Suprapubic skin (tissue), 4 donors: ENCODE measurements at regions not wholly inside any gene's neighbourhood (a gene's known extent, or its start where the extent isn't known, plus 50 kb on each side); places are given as distances from the start of the nearest gene placed in this dataset.

Source experiments
- EP300 ChIP-seq: sonication (generic); formaldehyde crosslinking; IDR thresholded peaks from one replicate; pipeline ENCODE4 v1.6.1; 2017; ENCODE audit warnings: antibody characterized with exemption
- POLR2A ChIP-seq, 2 donors: fragments of 450-650 bp; IDR thresholded peaks; one replicate each; pipeline ENCODE4 v1.6.1; 2017; ENCODE audit warnings: antibody characterized with exemption in 2 of 2, mild to moderate bottlenecking in 2 of 2, moderate library complexity in 2 of 2
- POLR2AphosphoS5 ChIP-seq, 3 donors: sonication (generic); formaldehyde crosslinking; IDR thresholded peaks; one replicate each; pipeline ENCODE4 v1.6.1; 2017; ENCODE audit warnings: antibody characterized with exemption in 3 of 3
- TF ChIP-seq, protein P1 (sequence below), 2 donors: fragments of 200-600 bp in 1 of 2; fragments of 450-650 bp in 1 of 2; sonication (generic) in 1 of 2; IDR thresholded peaks; one replicate each; pipeline ENCODE4 v1.5.1; 2016 to 2019; ENCODE audit warnings: antibody characterized with exemption in 2 of 2, mild to moderate bottlenecking in 1 of 2, moderate library complexity in 1 of 2

- TF ChIP-seq EP300 (no peak), POLR2AphosphoS5 (IDR thresholded peaks at IDR 0.05) (no peak), POLR2A (IDR thresholded peaks at IDR 0.05) (no peak)
- TF ChIP-seq, protein P1, sequence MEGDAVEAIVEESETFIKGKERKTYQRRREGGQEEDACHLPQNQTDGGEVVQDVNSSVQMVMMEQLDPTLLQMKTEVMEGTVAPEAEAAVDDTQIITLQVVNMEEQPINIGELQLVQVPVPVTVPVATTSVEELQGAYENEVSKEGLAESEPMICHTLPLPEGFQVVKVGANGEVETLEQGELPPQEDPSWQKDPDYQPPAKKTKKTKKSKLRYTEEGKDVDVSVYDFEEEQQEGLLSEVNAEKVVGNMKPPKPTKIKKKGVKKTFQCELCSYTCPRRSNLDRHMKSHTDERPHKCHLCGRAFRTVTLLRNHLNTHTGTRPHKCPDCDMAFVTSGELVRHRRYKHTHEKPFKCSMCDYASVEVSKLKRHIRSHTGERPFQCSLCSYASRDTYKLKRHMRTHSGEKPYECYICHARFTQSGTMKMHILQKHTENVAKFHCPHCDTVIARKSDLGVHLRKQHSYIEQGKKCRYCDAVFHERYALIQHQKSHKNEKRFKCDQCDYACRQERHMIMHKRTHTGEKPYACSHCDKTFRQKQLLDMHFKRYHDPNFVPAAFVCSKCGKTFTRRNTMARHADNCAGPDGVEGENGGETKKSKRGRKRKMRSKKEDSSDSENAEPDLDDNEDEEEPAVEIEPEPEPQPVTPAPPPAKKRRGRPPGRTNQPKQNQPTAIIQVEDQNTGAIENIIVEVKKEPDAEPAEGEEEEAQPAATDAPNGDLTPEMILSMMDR (IDR thresholded peaks at IDR 0.05) = no peak
These were observed 364.2 kb upstream of the TMPO start for GRCh38 chr12:98151105-98151590.
